ENCODE measurements at regions not wholly inside any gene's neighbourhood (a gene's known extent, or its start where the extent isn't known, plus 50 kb on each side); places are given as distances from the start of the nearest gene placed in this dataset.

DNA sequence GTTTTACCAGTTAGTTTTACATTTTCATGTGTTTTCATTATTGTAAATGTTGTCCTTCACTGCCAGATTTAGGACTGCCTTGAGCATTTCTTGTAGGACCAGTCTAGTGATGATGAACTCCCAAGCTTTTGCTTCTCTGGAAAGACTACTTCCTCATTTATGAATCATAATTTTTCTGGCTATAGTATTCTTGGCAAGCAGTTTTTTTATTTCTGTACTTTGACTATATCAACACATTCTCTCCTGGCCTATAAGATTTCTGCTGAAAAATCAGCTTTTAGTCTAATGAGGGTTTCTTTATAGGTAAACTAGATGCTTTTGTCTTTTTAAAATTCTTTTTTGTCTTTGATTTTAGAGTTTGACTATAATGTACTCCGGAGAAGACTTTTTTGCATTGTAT, 256.8 kb upstream of the GRAMD2B start:
- intact Hi-C loops (cut with micrococcal nuclease; ENCODE audit: unreplicated experiment), result no loop called here
- in situ Hi-C loops (cut with HindIII; ENCODE audit: extremely low pct_ligation_motif_present, low pct_unique_long_range_greater_than_20kb), result no loop called here
- no peak for ATAC-seq
- H3K36me3 ChIP-seq (replicated peaks in 1 of 2; ENCODE audit: control insufficient read depth in 1 of 2, insufficient read depth in 2 of 2, low read length in 2 of 2), result no peaks in the 10 kb centered on the region
- H3K27me3 ChIP-seq (ENCODE audit: control insufficient read depth in 1 of 2, insufficient read depth in 2 of 2, low read length in 2 of 2), result no peaks in the 10 kb centered on the region
- H3K4me3 ChIP-seq (replicated peaks in 1 of 3; ENCODE audit: insufficient read depth in 1 of 3, low read depth in 2 of 3, low read length in 3 of 3), result no peak overlapping the region
- H3K9ac ChIP-seq (ENCODE audit: insufficient read depth, low read depth, low read length), result no peak overlapping the region
- no peaks in the 10 kb centered on the region for H3K79me2 ChIP-seq (ENCODE audit: insufficient read depth, low read length)
- H3K27ac ChIP-seq (ENCODE audit: extremely low read length, insufficient read depth, low read length), result no peak overlapping the region
- H3K4me2 ChIP-seq (ENCODE audit: low read depth, low read length), result no peak overlapping the region
- ChIA-PET POLR2A (no interaction called here), CTCF (ENCODE audit: low intra/inter-chr PET ratio, low total read pairs) (no interaction called here)
- no peaks in the 10 kb centered on the region for H3K4me1 ChIP-seq (ENCODE audit: insufficient read depth, low read length)
- H2AFZ ChIP-seq (ENCODE audit: low read length), result no peak overlapping the region
- no peaks in the 10 kb centered on the region for H4K20me1 ChIP-seq (ENCODE audit: insufficient read depth, low read length)
- no peak for FAIRE-seq
- BruUV-seq (replicated peaks), result no TSS peak
- H3K9me3 ChIP-seq (ENCODE audit: low read length), result peaks cover 43% of the 10 kb centered on the region
- 6% methylated on average over 1 of the region's 1 CpG for WGBS (ENCODE audit: low lambda C conversion rate)
- TF ChIP-seq REXO4 (CRISPR knock-in tag; IDR thresholded peaks at IDR 0.05; ENCODE audit: borderline replicate concordance) (no peak), ZNF660 (CRISPR knock-in tag; IDR thresholded peaks at IDR 0.05; ENCODE audit: borderline replicate concordance, low read depth) (no peak), POLR2A (IDR thresholded peaks at IDR 0.05; ENCODE audit: insufficient read depth in 1 of 2, low read depth in 2 of 2, low read length in 2 of 2) (no peak), ZKSCAN1 (IDR thresholded peaks at IDR 0.05; ENCODE audit: low read length) (no peak), TOPORS (CRISPR knock-in tag; IDR thresholded peaks at IDR 0.05) (no peak), ZNF431 (CRISPR knock-in tag; IDR thresholded peaks at IDR 0.05; ENCODE audit: borderline replicate concordance, low read depth) (no peak), PCBP2 (optimal IDR thresholded peaks at IDR 0.05; ENCODE audit: low read depth, low read length, poor library complexity, severe bottlenecking) (no peak), GABPA (IDR thresholded peaks at IDR 0.05; ENCODE audit: low read depth, low read length) (no peak), GABPA (CRISPR knock-in tag; IDR thresholded peaks at IDR 0.05; ENCODE audit: low read depth) (no peak), AGO1 (IDR thresholded peaks at IDR 0.05; ENCODE audit: low read depth, low read length, poor library complexity, severe bottlenecking) (no peak), ZNF207 (IDR thresholded peaks at IDR 0.05; ENCODE audit: borderline replicate concordance) (no peak), ZNF891 (CRISPR knock-in tag; IDR thresholded peaks at IDR 0.05) (no peak), RAD51 (IDR thresholded peaks at IDR 0.05; ENCODE audit: borderline replicate concordance) (no peak), ZNF350 (CRISPR knock-in tag; IDR thresholded peaks at IDR 0.05; ENCODE audit: borderline replicate concordance, low read depth) (no peak)
- TF ChIP-seq, protein P1, sequence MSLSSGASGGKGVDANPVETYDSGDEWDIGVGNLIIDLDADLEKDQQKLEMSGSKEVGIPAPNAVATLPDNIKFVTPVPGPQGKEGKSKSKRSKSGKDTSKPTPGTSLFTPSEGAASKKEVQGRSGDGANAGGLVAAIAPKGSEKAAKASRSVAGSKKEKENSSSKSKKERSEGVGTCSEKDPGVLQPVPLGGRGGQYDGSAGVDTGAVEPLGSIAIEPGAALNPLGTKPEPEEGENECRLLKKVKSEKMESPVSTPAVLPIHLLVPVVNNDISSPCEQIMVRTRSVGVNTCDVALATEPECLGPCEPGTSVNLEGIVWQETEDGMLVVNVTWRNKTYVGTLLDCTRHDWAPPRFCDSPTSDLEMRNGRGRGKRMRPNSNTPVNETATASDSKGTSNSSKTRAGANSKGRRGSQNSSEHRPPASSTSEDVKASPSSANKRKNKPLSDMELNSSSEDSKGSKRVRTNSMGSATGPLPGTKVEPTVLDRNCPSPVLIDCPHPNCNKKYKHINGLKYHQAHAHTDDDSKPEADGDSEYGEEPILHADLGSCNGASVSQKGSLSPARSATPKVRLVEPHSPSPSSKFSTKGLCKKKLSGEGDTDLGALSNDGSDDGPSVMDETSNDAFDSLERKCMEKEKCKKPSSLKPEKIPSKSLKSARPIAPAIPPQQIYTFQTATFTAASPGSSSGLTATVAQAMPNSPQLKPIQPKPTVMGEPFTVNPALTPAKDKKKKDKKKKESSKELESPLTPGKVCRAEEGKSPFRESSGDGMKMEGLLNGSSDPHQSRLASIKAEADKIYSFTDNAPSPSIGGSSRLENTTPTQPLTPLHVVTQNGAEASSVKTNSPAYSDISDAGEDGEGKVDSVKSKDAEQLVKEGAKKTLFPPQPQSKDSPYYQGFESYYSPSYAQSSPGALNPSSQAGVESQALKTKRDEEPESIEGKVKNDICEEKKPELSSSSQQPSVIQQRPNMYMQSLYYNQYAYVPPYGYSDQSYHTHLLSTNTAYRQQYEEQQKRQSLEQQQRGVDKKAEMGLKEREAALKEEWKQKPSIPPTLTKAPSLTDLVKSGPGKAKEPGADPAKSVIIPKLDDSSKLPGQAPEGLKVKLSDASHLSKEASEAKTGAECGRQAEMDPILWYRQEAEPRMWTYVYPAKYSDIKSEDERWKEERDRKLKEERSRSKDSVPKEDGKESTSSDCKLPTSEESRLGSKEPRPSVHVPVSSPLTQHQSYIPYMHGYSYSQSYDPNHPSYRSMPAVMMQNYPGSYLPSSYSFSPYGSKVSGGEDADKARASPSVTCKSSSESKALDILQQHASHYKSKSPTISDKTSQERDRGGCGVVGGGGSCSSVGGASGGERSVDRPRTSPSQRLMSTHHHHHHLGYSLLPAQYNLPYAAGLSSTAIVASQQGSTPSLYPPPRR (CRISPR knock-in tag; IDR thresholded peaks at IDR 0.05; ENCODE audit: borderline replicate concordance), result no peak
- TF ChIP-seq, protein P2, sequence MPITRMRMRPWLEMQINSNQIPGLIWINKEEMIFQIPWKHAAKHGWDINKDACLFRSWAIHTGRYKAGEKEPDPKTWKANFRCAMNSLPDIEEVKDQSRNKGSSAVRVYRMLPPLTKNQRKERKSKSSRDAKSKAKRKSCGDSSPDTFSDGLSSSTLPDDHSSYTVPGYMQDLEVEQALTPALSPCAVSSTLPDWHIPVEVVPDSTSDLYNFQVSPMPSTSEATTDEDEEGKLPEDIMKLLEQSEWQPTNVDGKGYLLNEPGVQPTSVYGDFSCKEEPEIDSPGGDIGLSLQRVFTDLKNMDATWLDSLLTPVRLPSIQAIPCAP (CRISPR knock-in tag; IDR thresholded peaks at IDR 0.05; ENCODE audit: low read depth), result no peak
- DNase-seq (ENCODE audit: low spot score), result no peak

Measured in HepG2 (cell line).